ENCODE measurements at regions not wholly inside any gene's neighbourhood (a gene's known extent, or its start where the extent isn't known, plus 50 kb on each side); places are given as distances from the start of the nearest gene placed in this dataset.

GRCh38 chr3:22585504-22585903 is 617.6 kb upstream of the UBE2E2 start:
- DNase-seq (ENCODE audit: low spot score) = no peak

- no peak for DNase-seq (ENCODE audit: low spot score)
Observed at GRCh38 chr3:22585911-22586310, 617.2 kb upstream of the UBE2E2 start.

DNA sequence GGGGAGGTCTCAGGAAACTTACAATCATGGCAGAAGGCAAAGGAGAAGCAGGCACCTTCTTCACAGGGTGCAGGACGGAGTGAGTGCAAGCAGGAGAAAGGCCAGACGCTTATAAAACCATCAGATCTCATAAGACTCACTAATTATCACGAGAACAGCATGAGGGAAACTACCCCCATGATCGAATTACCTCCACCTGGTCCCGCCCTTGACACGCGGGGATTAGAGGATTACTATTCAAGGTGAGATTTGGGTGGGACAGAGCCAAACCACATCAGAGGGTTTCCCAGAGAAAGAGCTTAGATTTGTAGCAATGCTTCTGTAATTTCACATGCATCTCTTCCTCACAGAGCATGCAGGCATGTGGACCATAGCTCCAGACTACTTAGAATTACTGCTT is 615.7 kb upstream of the UBE2E2 start:
- DNase-seq (ENCODE audit: low spot score) = no peak

GRCh38 chr3:22593638-22594037 is 609.5 kb upstream of the UBE2E2 start:
- no peak for DNase-seq (ENCODE audit: low spot score)

- DNase-seq (ENCODE audit: low spot score) = no peak
Observed at GRCh38 chr3:22594990-22595389, 608.1 kb upstream of the UBE2E2 start.

DNA sequence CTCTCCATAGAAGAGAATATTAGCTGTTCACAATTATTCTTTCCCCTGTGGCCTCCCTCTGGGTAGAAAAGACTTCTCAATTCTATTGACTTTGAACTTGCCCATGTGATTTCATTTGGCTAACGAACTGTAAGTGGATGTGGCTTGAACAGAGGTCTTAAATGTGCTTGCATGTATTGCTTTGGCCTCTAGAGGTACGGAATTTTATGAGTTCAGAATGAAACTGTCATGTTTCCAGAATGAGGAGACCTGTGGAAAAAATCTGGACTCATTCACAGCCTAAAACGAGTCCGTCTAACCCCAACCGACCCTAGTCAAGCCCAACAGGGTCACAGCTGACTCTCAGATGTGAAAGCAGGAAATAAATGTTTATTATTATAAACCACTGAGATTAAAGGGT is 596.7 kb upstream of the UBE2E2 start:
- DNase-seq (ENCODE audit: low spot score) = no peak

GRCh38 chr3:22606938-22607337 is 596.2 kb upstream of the UBE2E2 start:
- DNase-seq (ENCODE audit: low spot score) = no peak

- no peak for DNase-seq (ENCODE audit: low spot score)
Observed at GRCh38 chr3:22608093-22608492, 595.0 kb upstream of the UBE2E2 start.

GRCh38 chr3:22608721-22609120 is 594.4 kb upstream of the UBE2E2 start:
- no peak for DNase-seq (ENCODE audit: low spot score)

GRCh38 chr3:22609139-22609538 is 594.0 kb upstream of the UBE2E2 start:
- DNase-seq (ENCODE audit: low spot score) = no peak

DNA sequence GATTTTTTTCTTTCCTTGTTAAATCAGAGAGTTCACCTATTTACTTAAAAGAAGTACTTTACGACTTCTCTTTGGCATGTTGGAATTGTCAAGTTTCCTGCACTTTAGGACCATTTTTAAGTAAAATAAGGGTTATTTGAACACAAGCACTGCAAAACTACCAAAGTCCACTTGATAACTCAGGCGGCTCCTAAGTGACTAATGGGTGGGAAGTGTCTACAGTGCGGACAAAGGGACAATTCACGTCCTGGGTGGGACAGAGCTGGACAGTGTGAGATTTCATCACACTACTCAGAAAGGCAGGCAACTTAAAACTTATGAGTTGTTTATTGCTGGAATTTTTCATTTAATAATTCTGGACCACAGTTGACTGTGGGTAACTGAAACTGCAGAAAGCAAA is 590.2 kb upstream of the UBE2E2 start:
- DNase-seq (ENCODE audit: low spot score) = peak; percentile 18

GRCh38 chr3:22615790-22616189 is 587.3 kb upstream of the UBE2E2 start:
- no peak for DNase-seq (ENCODE audit: low spot score)

DNA sequence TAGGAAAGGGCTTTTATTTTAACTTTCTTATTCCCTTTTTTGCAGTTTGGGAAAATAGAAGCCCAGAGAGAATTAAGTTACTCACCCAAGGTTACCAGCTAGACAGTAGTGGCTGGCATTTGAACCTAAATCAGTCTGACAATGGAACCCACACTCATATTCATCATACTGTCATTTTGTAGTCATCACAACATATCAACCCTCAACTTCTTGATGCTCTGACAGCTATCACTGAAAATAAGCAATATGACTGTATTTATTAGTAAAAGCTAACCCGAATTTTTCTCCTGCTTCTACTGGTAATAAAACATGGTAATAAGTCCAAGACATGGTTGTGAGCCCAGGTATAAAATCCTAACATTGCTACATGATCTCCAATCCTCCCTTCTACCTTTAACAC is 585.8 kb upstream of the UBE2E2 start:
- DNase-seq (ENCODE audit: low spot score) = no peak

DNA sequence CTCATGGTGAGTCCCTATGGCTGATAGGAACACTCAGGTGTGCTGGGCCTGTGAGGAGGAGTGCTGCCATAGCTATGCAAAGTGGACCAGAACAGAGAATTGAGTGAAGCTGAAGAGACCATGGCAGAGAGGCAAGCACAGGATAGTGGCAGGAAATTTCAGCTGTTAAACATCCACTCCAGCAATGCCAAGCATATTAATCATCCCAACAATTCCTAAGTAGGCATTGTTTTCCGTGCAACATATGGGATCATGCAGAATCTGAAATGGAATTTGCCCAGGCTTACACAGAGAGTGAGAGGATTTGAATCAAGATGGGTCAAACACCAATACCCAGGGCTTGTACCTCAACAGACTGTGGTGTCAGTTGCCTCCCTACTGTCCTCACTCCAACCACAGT is 582.6 kb upstream of the UBE2E2 start:
- DNase-seq (ENCODE audit: low spot score) = no peak

GRCh38 chr3:22621205-22621809 is 581.8 kb upstream of the UBE2E2 start:
- DNase-seq (ENCODE audit: low spot score) = no peak

GRCh38 chr3:22627993-22628499 is 575.1 kb upstream of the UBE2E2 start:
- no peak for DNase-seq (ENCODE audit: low spot score)

GRCh38 chr3:22632536-22632935 is 570.6 kb upstream of the UBE2E2 start:
- DNase-seq (ENCODE audit: low spot score) = no peak

DNA sequence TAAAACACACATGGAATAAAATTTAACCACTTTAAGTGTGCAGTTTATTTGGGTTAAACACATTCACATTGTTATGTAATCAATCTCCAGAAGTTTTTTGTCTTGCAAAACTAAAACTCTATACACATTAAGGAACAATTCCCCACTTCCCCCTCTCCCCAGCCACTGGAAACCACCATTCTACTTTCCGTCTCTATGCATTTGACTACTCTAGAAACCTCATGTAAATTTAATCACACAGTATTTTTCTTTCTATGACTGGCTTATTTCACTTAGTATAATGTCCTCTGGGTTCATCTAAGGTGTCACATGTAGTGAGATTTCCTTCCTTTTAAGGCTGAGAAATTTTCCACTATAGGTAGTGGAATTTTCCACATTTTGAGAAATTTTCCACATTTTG is 568.7 kb upstream of the UBE2E2 start:
- DNase-seq (ENCODE audit: low spot score) = no peak

GRCh38 chr3:22659651-22660475 is 543.3 kb upstream of the UBE2E2 start:
- DNase-seq (ENCODE audit: low spot score) = no peak

DNA sequence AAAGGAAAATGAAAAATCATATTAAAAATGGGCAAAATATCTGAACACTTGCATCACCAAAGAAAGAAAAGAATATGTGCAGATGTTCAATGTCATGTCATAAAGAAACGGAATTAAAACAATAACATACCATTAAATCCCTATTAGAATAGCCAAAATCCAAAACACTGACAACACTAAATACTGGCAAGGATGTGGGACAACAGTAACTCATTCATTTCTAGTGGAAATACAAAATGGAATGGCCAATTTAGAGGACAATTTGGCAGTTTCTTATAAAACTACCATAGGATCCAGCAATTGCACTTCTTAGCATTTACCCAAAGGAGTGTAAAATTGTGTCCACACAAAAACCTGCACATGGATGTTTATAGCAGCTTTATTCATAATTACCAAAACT is 542.5 kb upstream of the UBE2E2 start:
- DNase-seq (ENCODE audit: low spot score) = no peak

DNA sequence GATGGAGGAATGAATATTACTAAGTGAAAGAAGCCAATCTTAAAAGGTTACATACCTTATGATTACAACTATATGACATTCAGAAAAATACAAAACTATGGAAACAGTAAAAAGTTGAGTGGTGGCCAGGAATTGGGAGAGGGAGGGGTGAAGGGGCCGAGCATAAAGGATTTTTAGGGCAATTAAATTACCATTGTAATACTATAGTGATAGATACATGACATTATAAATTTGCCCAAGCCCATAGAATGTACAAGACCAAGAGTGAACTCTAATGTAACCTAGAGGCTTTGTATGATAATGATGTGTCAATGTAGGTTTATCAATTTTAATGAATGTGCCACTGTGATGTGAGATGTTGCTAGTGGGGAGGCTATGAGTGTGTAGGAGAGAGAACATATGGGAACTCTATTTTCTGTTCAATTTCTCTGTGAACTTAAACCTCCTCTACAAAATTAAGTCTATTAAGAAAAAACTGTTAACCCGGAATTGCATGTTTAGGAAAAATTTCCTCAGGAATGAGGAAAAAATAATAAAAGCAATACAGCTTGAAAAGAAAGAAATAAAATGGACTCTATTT is 541.9 kb upstream of the UBE2E2 start:
- no peak for DNase-seq (ENCODE audit: low spot score)

DNA sequence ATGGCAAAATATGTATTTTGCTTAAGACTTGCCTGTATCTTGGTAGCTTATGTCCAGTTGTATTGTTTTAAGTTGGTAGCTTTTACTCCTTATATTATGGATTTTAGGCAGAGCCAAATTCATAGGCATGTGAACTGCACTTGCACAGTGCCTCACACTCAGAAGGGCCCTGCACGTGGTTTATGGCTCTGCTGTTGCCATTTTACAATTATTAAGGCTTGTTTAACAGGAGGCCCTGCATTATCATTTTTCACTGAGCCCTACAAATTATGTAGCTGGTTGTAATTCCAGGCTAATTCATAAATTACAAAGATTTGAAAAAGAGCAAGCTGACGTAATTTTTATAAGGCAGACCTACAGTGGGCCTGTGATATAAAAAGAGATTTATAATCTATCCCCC is 537.6 kb upstream of the UBE2E2 start:
- no peak for DNase-seq (ENCODE audit: low spot score)

GRCh38 chr3:22666736-22667135 is 536.4 kb upstream of the UBE2E2 start:
- no peak for DNase-seq (ENCODE audit: low spot score)

All from HT-29 (cell line).